ENCODE measurements at regions not wholly inside any gene's neighbourhood (a gene's known extent, or its start where the extent isn't known, plus 50 kb on each side); places are given as distances from the start of the nearest gene placed in this dataset.
A peak's percentile ranks its signal among the peaks of the same experiment; 100 is the strongest.

GRCh38 chr1:68358439-68358838, 91.3 kb downstream of the RPE65 start:
- DNase-seq (ENCODE audit: low read depth), result no peak
- TF ChIP-seq, protein P1, sequence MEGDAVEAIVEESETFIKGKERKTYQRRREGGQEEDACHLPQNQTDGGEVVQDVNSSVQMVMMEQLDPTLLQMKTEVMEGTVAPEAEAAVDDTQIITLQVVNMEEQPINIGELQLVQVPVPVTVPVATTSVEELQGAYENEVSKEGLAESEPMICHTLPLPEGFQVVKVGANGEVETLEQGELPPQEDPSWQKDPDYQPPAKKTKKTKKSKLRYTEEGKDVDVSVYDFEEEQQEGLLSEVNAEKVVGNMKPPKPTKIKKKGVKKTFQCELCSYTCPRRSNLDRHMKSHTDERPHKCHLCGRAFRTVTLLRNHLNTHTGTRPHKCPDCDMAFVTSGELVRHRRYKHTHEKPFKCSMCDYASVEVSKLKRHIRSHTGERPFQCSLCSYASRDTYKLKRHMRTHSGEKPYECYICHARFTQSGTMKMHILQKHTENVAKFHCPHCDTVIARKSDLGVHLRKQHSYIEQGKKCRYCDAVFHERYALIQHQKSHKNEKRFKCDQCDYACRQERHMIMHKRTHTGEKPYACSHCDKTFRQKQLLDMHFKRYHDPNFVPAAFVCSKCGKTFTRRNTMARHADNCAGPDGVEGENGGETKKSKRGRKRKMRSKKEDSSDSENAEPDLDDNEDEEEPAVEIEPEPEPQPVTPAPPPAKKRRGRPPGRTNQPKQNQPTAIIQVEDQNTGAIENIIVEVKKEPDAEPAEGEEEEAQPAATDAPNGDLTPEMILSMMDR (IDR thresholded peaks at IDR 0.05; ENCODE audit: control insufficient read depth, insufficient read depth, low read depth, low read length, missing control alignments), result no peak
- no peak overlapping the region for H3K4me3 ChIP-seq (ENCODE audit: control insufficient read depth, low read depth, low read length)

DNA sequence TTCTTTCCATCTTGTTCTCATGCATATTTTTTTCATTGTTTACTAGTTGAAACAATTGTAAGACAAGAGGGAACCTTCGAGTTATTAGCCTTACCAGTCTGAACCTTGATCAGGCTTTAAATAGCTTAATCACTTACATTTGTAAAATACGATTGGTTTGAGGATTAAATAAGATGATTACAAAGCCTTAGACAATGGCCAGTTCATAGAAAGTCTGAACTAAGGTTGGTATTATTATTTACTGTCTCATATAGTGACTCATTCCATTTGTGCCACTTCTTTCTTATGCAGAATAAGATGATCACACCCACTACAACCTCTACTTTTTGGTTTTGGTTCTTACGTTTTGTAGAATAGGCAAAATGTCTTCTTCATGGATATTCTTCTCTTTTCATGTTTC, 94.1 kb downstream of the RPE65 start:
- DNase-seq (ENCODE audit: low read depth), result no peak
- TF ChIP-seq, protein P1 (IDR thresholded peaks at IDR 0.05; ENCODE audit: control insufficient read depth, insufficient read depth, low read depth, low read length, missing control alignments), result no peak

DNA sequence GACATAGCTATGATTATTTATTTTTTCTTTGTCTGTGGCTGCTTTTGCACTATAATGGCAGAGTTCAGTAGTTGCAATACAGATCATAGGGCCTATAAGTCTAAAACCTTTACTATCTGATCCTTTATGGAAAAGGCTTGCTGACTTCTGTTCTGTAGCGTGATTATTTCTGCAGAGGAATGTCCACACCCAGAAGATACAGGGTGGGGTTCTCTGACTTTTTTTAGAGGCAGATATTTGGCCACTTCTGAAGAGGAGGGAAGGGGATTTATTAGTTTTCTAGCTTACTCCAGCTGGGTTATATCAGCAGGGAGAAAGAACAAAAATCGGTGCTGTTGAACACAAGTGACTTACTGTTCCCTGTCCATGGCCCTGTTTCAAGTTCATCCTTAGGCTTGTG, 97.6 kb downstream of the RPE65 start:
- TF ChIP-seq, protein P1 (IDR thresholded peaks at IDR 0.05; ENCODE audit: control insufficient read depth, insufficient read depth, low read depth, low read length, missing control alignments), result no peak
- no peak for DNase-seq (ENCODE audit: low read depth)
- no peak overlapping the region for H3K4me3 ChIP-seq (ENCODE audit: control insufficient read depth, low read depth, low read length)

More for the DNA sequence above, 94.1 kb downstream of the RPE65 start:
- H3K4me3 ChIP-seq (ENCODE audit: control insufficient read depth, low read depth, low read length), result no peak overlapping the region

DNA sequence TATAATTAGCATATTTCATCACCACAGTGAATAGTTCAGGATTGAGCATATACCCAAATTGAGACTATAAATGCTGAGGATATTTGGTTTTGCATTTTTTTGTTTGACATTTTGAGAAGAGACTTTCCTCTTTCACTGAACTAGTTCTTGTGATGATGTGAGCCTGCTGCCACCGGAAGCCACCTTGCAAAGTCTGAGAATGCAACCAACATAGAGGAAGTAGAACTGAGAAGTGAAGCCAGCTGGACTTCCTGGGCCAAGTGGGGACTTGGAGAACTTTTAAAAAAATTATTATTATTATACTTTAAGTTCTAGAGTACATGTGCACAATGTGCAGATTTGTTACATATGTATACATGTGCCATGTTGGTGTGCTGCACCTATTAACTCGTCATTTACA, 102.3 kb downstream of the RPE65 start:
- no peak overlapping the region for H3K4me3 ChIP-seq (ENCODE audit: control insufficient read depth, low read depth, low read length)
- DNase-seq (ENCODE audit: low read depth), result no peak
- TF ChIP-seq, protein P1 (IDR thresholded peaks at IDR 0.05; ENCODE audit: control insufficient read depth, insufficient read depth, low read depth, low read length, missing control alignments), result no peak

GRCh38 chr1:68346188-68346808, 103.5 kb downstream of the RPE65 start:
- H3K4me3 ChIP-seq (ENCODE audit: control insufficient read depth, low read depth, low read length), result no peak overlapping the region
- DNase-seq (ENCODE audit: low read depth), result no peak
- TF ChIP-seq, protein P1 (IDR thresholded peaks at IDR 0.05; ENCODE audit: control insufficient read depth, insufficient read depth, low read depth, low read length, missing control alignments), result peak; percentile 30

GRCh38 chr1:68344208-68344607, 105.5 kb downstream of the RPE65 start:
- no peak for DNase-seq (ENCODE audit: low read depth)
- no peak overlapping the region for H3K4me3 ChIP-seq (ENCODE audit: control insufficient read depth, low read depth, low read length)
- TF ChIP-seq, protein P1 (IDR thresholded peaks at IDR 0.05; ENCODE audit: control insufficient read depth, insufficient read depth, low read depth, low read length, missing control alignments), result no peak

Measured in AG09309 (cell line).